K562 (cell line): ENCODE measurements at regions not wholly inside any gene's neighbourhood (a gene's known extent, or its start where the extent isn't known, plus 50 kb on each side); places are given as distances from the start of the nearest gene placed in this dataset.

Source experiments
- ATAC-seq: fragments of 200-7000 bp; cut with Tn5 transposase; 3 replicates; pipeline ENCODE4 v1.9.1; 2020; ENCODE audit warnings: moderate library complexity
- BruUV-seq: library from RNA; stranded (reverse); fragments of 400-500 nt; replicated peaks from 2 replicates; lab custom pipeline; 2021; lab: Mats Ljungman, UMichigan
- CTCF ChIA-PET: fragments of 300-600 bp; formaldehyde crosslinking; extraction: SDS; loops from one replicate; lab custom pipeline; 2021; ENCODE audit warnings: low intra/inter-chr PET ratio; lab: Yijun Ruan, JAX
- POLR2A ChIA-PET: fragments of 300-600, 350-650 bp; sonication (Branson Sonifier 250); formaldehyde crosslinking; extraction: SDS; loops from one replicate; lab custom pipeline; 2021; ENCODE audit warnings: antibody characterized with exemption, inconsistent platforms; lab: Yijun Ruan, JAX
- DNase-seq, 4 experiments: peaks; one replicate each; pipeline versions ENCODE4 v3.0.0 to v3.0.0-alpha.2; 2011 to 2018; ENCODE audit warnings: low spot score in 3 of 4, mixed read lengths in 3 of 4; ENCODE audit errors: extremely low read depth in 1 of 4
- FAIRE-seq: peaks from 2 replicates; lab custom pipeline; 2011; peaks lifted over from hg19 to GRCh38; lab: Jason Lieb, UNC
- H2AFZ ChIP-seq: 2 replicates; pipeline ENCODE4 v1.6.0; 2011; ENCODE audit warnings: low read depth, low read length, control low read depth, inconsistent platforms
- H3K27ac ChIP-seq: fragments of 200-600 bp; 3 replicates; pipeline ENCODE4 v1.8.0; 2011; ENCODE audit warnings: low read depth, mild to moderate bottlenecking, control low read depth, inconsistent platforms, low read length, moderate library complexity, mixed read lengths; ENCODE audit errors: extremely low read depth
- H3K27me3 ChIP-seq, 2 experiments: fragments of 300-600 bp in 1 of 2; 2 replicates in 1 of 2; 3 replicates in 1 of 2; pipeline versions ENCODE4 v1.6.0 to v1.8.0; 2011; ENCODE audit warnings: inconsistent platforms in 2 of 2, low read length in 2 of 2, mild to moderate bottlenecking in 1 of 2, mixed read lengths in 1 of 2, moderate library complexity in 1 of 2; ENCODE audit not compliant: control insufficient read depth in 2 of 2, insufficient read depth in 2 of 2
- H3K36me3 ChIP-seq: fragments of 300-600 bp; 3 replicates; pipeline ENCODE4 v1.8.0; 2011; ENCODE audit warnings: mild to moderate bottlenecking, low read length, inconsistent platforms; ENCODE audit not compliant: control insufficient read depth, insufficient read depth
- H3K4me1 ChIP-seq, 2 experiments: fragments of 200-600 bp in 1 of 2; replicated peaks in 1 of 2; 2 replicates in 1 of 2; 3 replicates in 1 of 2; pipeline versions ENCODE4 v1.5.1 to v1.8.0; 2011; ENCODE audit warnings: inconsistent platforms in 2 of 2, low read length in 2 of 2, mild to moderate bottlenecking in 1 of 2, mixed read lengths in 1 of 2, moderate library complexity in 1 of 2; ENCODE audit not compliant: control insufficient read depth in 2 of 2, insufficient read depth in 2 of 2
- H3K4me2 ChIP-seq: 2 replicates; pipeline ENCODE4 v1.6.1; 2011; ENCODE audit warnings: low read length, control low read depth, inconsistent platforms, mixed read lengths; ENCODE audit not compliant: insufficient read depth
- H3K4me3 ChIP-seq: fragments of 200-600 bp; sonication (generic), shearing (Covaris generic); 2 replicates; pipeline ENCODE4 v1.5.1; 2016; ENCODE audit warnings: control low read depth, inconsistent platforms
- H3K79me2 ChIP-seq: fragments of 200-600 bp; 3 replicates; pipeline ENCODE4 v1.8.0; 2011; ENCODE audit warnings: low read length, inconsistent platforms; ENCODE audit not compliant: control insufficient read depth, insufficient read depth
- H3K9ac ChIP-seq, 2 experiments: 2 replicates each; pipeline versions ENCODE4 v1.6.0 to v1.6.1; 2011; ENCODE audit warnings: low read depth in 2 of 2, low read length in 2 of 2, control low read depth in 1 of 2, inconsistent platforms in 1 of 2, mild to moderate bottlenecking in 1 of 2, mixed read lengths in 1 of 2; ENCODE audit not compliant: insufficient read depth in 1 of 2
- H3K9me1 ChIP-seq: one replicate; pipeline ENCODE4 v1.6.0; 2011; ENCODE audit warnings: inconsistent platforms, mild to moderate bottlenecking, low read length, moderate library complexity; ENCODE audit not compliant: control insufficient read depth, insufficient read depth
- H3K9me3 ChIP-seq: replicated peaks from 2 replicates; pipeline ENCODE4 v1.5.1; 2011; ENCODE audit warnings: low read depth, low read length, inconsistent platforms; ENCODE audit not compliant: control insufficient read depth, insufficient read depth
- H4K20me1 ChIP-seq: replicated peaks from 2 replicates; pipeline ENCODE4 v1.6.1; 2011; ENCODE audit warnings: low read length, inconsistent platforms, mixed read lengths; ENCODE audit not compliant: control insufficient read depth, insufficient read depth
- ATF7 ChIP-seq: fragments of 450-650 bp; IDR thresholded peaks from 2 replicates; pipeline ENCODE4 v1.7.1; 2014; ENCODE audit warnings: mild to moderate bottlenecking, moderate library complexity
- GABPB1 ChIP-seq: sonication (generic); formaldehyde crosslinking; IDR thresholded peaks from 2 replicates; pipeline ENCODE4 v1.8.0; 2022; ENCODE audit warnings: mild to moderate bottlenecking, missing genetic modification reagents
- GTF2E2 ChIP-seq: fragments of 200-800 bp; sonication (Bioruptor generic); IDR thresholded peaks from 2 replicates; pipeline ENCODE4 v1.6.1; 2016; ENCODE audit warnings: missing genetic modification characterization, missing compliant biosample characterization
- HDAC3 ChIP-seq: fragments of 450-650 bp; IDR thresholded peaks from 2 replicates; pipeline ENCODE4 v1.6.1; 2018; ENCODE audit warnings: borderline replicate concordance, mild to moderate bottlenecking, moderate library complexity; ENCODE audit not compliant: partially characterized antibody
- HEY1 ChIP-seq: fragments of 250-450 bp; sonication (Bioruptor Pico); IDR thresholded peaks from 2 replicates; pipeline ENCODE4 v1.5.0; 2020; ENCODE audit warnings: mild to moderate bottlenecking, moderate library complexity, borderline replicate concordance
- STAT5A ChIP-seq: IDR thresholded peaks from 2 replicates; pipeline ENCODE4 v1.6.1; 2012; ENCODE audit warnings: low read length, inconsistent platforms, borderline replicate concordance
- TARDBP ChIP-seq: fragments of 450-650 bp; IDR thresholded peaks from 2 replicates; pipeline ENCODE4 v1.6.1; 2016
- ZNF707 ChIP-seq: fragments of 250-450 bp; sonication (Bioruptor Pico); conservative IDR thresholded peaks from 2 replicates; pipeline ENCODE4 v1.8.0; 2022; ENCODE audit warnings: inconsistent platforms, mild to moderate bottlenecking, moderate library complexity
- WGBS: fragments of 100-300 bp; shearing (Covaris generic); methylation state at CpG from one replicate; pipeline ENCODE4 v1.1.6; 2016; ENCODE audit warnings: low coverage, mixed read lengths; ENCODE audit not compliant: insufficient coverage; ENCODE audit errors: missing lambda C conversion rate; 5-methylcytosine and 5-hydroxymethylcytosine counted together
- in situ Hi-C: fragments of 300-500 bp; cut with MboI; formaldehyde crosslinking; loops from 4 replicates; pipeline ENCODE4 v1.15.0; 2018; ENCODE audit warnings: inconsistent platforms, mixed read lengths
- intact Hi-C: fragments of 100-400 bp; cut with micrococcal nuclease; formaldehyde crosslinking; loops from 2 replicates; pipeline ENCODE4 v1.14.2; 2022

DNA sequence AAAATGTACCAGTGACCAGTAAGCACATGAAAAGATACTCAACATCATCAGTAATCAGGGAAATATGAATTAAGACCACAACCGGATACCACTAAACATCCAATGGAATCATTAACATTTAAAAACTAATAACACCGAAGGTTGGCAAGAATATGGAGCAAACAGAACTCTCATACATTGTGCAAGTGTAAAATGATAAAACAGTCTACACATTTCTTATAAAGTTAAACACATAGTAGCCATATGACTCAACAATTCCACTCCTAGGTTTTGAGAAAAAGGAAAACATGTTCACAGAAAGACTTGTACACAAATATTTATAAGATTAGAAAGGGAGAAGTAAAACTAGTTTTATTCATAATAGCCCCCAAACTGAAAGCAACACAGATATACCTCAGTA is 60.3 kb upstream of the SLCO2A1 start:
- H3K27me3 ChIP-seq: peaks cover 0 to 10% of the 10 kb centered on the region in 2 experiments; a peak in 2 of 5 replicates
- no TSS peak for BruUV-seq
- H3K4me3 ChIP-seq: no peak overlapping the region
- no peak for ATAC-seq
- DNase-seq: no peak
- no peak overlapping the region for H3K9ac ChIP-seq
- intact Hi-C loops (no loop called here), in situ Hi-C loops (no loop called here)
- H4K20me1 ChIP-seq: no peaks in the 10 kb centered on the region
- H3K9me3 ChIP-seq: no peaks in the 10 kb centered on the region
- no peak overlapping the region for H3K4me2 ChIP-seq
- no peaks in the 10 kb centered on the region for H3K36me3 ChIP-seq
- H3K4me1 ChIP-seq: no peaks in the 10 kb centered on the region
- ChIA-PET POLR2A (no interaction called here), CTCF (no interaction called here)
- WGBS: 9% methylated on average over 2 of the region's 2 CpGs
- H3K79me2 ChIP-seq: no peaks in the 10 kb centered on the region
- TF ChIP-seq TARDBP (no peak), HEY1 (CRISPR knock-in tag) (no peak), HDAC3 (no peak)
- no peak for FAIRE-seq
- H2AFZ ChIP-seq: no peak overlapping the region
- H3K27ac ChIP-seq: no peak overlapping the region
- no peaks in the 10 kb centered on the region for H3K9me1 ChIP-seq

DNA sequence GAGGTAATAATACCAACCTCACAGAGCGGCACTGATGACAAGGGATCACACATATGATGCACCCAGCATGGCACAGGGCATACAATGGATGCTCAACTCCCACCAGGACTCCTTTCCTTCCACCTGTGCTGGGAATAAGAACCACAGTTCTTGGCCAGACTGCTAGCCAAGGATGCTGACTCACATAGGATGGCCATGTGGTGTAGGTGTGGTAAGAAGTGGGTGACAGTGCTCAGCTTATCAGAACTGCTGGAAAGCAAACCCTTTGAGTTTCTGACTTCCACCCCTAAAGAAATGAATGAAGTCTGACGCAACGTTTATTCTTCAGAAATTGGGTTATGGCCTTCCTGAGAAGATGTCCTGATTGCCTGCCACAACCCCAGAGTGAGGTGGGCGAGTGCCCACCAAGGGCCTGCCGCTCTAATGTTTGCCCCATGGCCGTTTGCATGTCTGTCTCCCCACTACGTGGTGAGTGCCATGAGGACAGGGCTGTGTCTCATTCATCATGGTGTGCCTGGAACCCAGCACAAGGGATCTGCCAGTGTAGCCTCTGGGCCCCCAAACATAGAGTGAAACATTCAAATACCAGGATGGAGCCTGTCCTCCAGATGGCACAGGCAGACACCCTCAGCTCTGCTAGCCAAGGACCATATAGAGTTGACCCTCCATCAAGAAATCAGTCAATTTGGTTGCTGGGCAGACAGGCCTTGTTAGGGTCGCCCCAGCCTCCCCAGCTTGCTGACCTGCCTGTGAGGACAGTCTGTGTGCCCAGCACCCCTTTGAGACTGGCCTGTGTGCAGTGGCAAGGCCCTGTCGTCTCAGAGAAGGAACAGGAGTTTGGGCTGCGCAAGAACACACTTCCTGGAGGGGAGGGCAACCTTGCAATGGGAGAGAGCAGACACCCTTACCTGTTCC is 57.6 kb upstream of the SLCO2A1 start:
- ATAC-seq (no peak), FAIRE-seq (no peak), DNase-seq (no peak)
- WGBS: 1% methylated on average over 7 of the region's 10 CpGs
- H3K79me2 ChIP-seq: no peaks in the 10 kb centered on the region
- in situ Hi-C loops: no loop called here
- H3K27ac ChIP-seq: no peak overlapping the region
- no peak overlapping the region for H2AFZ ChIP-seq
- intact Hi-C loops: no loop called here
- CTCF ChIA-PET: no interaction called here
- no peak overlapping the region for H3K9ac ChIP-seq
- no peaks in the 10 kb centered on the region for H3K9me3 ChIP-seq
- BruUV-seq: no TSS peak
- no peaks in the 10 kb centered on the region for H3K9me1 ChIP-seq
- H3K27me3 ChIP-seq: peaks cover 0 to 14% of the 10 kb centered on the region in 2 experiments; a peak in 2 of 5 replicates
- TF ChIP-seq GABPB1 (no peak), ATF7 (no peak), STAT5A (no peak), GTF2E2 (tag) (no peak), ZNF707 (CRISPR knock-in tag) (no peak)
- POLR2A ChIA-PET: no interaction called here
- H3K4me2 ChIP-seq: no peak overlapping the region
- no peak overlapping the region for H3K4me3 ChIP-seq
- no peaks in the 10 kb centered on the region for H3K4me1 ChIP-seq
- no peaks in the 10 kb centered on the region for H4K20me1 ChIP-seq
- H3K36me3 ChIP-seq: no peaks in the 10 kb centered on the region
